GM19328 (cell line): ENCODE measurements at regions not wholly inside any gene's neighbourhood (a gene's known extent, or its start where the extent isn't known, plus 50 kb on each side); places are given as distances from the start of the nearest gene placed in this dataset.
A peak's percentile ranks its signal among the peaks of the same experiment; 100 is the strongest.

Source experiments
- ATAC-seq: cut with Tn5 transposase; IDR thresholded peaks from one replicate; pipeline ENCODE4 v1.9.1; 2021; ENCODE audit warnings: mild to moderate bottlenecking, moderate library complexity; ENCODE audit not compliant: unreplicated experiment

GRCh38 chr6:19972221-19972620 lies 135.1 kb downstream of the ID4 start:
- no peak for ATAC-seq

GRCh38 chr6:19976411-19977129 lies 139.4 kb downstream of the ID4 start:
- ATAC-seq = no peak

GRCh38 chr6:19979059-19979458 lies 141.9 kb downstream of the ID4 start:
- no peak for ATAC-seq

GRCh38 chr6:19979986-19980385 lies 142.8 kb downstream of the ID4 start:
- no peak for ATAC-seq

GRCh38 chr6:19983374-19983773 lies 146.2 kb downstream of the ID4 start:
- ATAC-seq = no peak

- no peak for ATAC-seq
Observed at GRCh38 chr6:19986691-19987438, 149.7 kb downstream of the ID4 start.

- no peak for ATAC-seq
Observed at GRCh38 chr6:19988555-19988954, 151.4 kb downstream of the ID4 start.

- no peak for ATAC-seq
Observed at GRCh38 chr6:19991176-19991575, 154.0 kb downstream of the ID4 start.

- no peak for ATAC-seq
Observed at GRCh38 chr6:19994909-19995308, 157.7 kb downstream of the ID4 start.

GRCh38 chr6:19995575-19996257 lies 158.5 kb downstream of the ID4 start:
- no peak for ATAC-seq

- ATAC-seq = no peak
Observed at GRCh38 chr6:19997104-19997503, 159.9 kb downstream of the ID4 start.

- no peak for ATAC-seq
Observed at GRCh38 chr6:19998541-19998940, 161.4 kb downstream of the ID4 start.

GRCh38 chr6:19999319-20000191 lies 162.4 kb downstream of the ID4 start:
- peak; percentile 75 for ATAC-seq

GRCh38 chr6:20001286-20001685 lies 164.1 kb downstream of the ID4 start:
- no peak for ATAC-seq

- ATAC-seq = no peak
Observed at GRCh38 chr6:20006037-20006436, 168.9 kb downstream of the ID4 start.

GRCh38 chr6:20008131-20008530 lies 171.0 kb downstream of the ID4 start:
- no peak for ATAC-seq

- ATAC-seq = no peak
Observed at GRCh38 chr6:20013066-20013861, 176.1 kb downstream of the ID4 start.

- ATAC-seq = no peak
Observed at GRCh38 chr6:20014508-20014907, 177.3 kb downstream of the ID4 start.

- no peak for ATAC-seq
Observed at GRCh38 chr6:20020526-20020925, 183.4 kb downstream of the ID4 start.

GRCh38 chr6:20021795-20022194 lies 184.6 kb downstream of the ID4 start:
- ATAC-seq = no peak
